Trophoblast cell (in vitro differentiated cells and primary cell): ENCODE measurements at regions not wholly inside any gene's neighbourhood (a gene's known extent, or its start where the extent isn't known, plus 50 kb on each side); places are given as distances from the start of the nearest gene placed in this dataset.

ENCODE experiments used
- DNase-seq, 2 donors: peaks; one replicate each; pipeline ENCODE4 v3.0.0-alpha.2; 2016
- H2AFZ ChIP-seq: 2 replicates; pipeline ENCODE4 v1.6.1; 2013; ENCODE audit warnings: low read length, moderate library complexity, mild to moderate bottlenecking; ENCODE audit not compliant: insufficient read depth, poor library complexity
- H2AK5ac ChIP-seq: 2 replicates; pipeline ENCODE4 v1.6.1; 2013; ENCODE audit warnings: mild to moderate bottlenecking, low read length
- H2BK120ac ChIP-seq: 2 replicates; pipeline ENCODE4 v1.6.1; 2013; ENCODE audit warnings: low read length, mild to moderate bottlenecking, moderate library complexity; ENCODE audit not compliant: insufficient read depth, poor library complexity
- H2BK12ac ChIP-seq: 2 replicates; pipeline ENCODE4 v1.6.1; 2013; ENCODE audit warnings: mild to moderate bottlenecking, low read length, moderate library complexity
- H2BK5ac ChIP-seq: 2 replicates; pipeline ENCODE4 v1.6.1; 2013; ENCODE audit warnings: low read length, low read depth, moderate library complexity, mild to moderate bottlenecking; ENCODE audit not compliant: poor library complexity
- H3K14ac ChIP-seq: 2 replicates; pipeline ENCODE4 v1.6.1; 2013; ENCODE audit warnings: mild to moderate bottlenecking, low read length
- H3K18ac ChIP-seq: 2 replicates; pipeline ENCODE4 v1.6.1; 2013; ENCODE audit warnings: mild to moderate bottlenecking, low read length
- H3K23ac ChIP-seq: 2 replicates; pipeline ENCODE4 v1.6.1; 2013; ENCODE audit warnings: low read length
- H3K27ac ChIP-seq: 2 replicates; pipeline ENCODE4 v1.5.1; 2013; ENCODE audit warnings: low read depth, mild to moderate bottlenecking, inconsistent platforms, low read length, moderate library complexity
- H3K27me3 ChIP-seq: 2 replicates; pipeline ENCODE4 v1.6.1; 2013; ENCODE audit warnings: inconsistent platforms, mild to moderate bottlenecking, low read length, moderate library complexity; ENCODE audit not compliant: insufficient read depth
- H3K36me3 ChIP-seq, 2 experiments: 1 replicate in 1 of 2; 2 replicates in 1 of 2; pipeline ENCODE4 v1.6.1; 2013; ENCODE audit warnings: low read length in 2 of 2, mild to moderate bottlenecking in 2 of 2, moderate library complexity in 1 of 2; ENCODE audit not compliant: insufficient read depth in 2 of 2, control insufficient read depth in 1 of 2
- H3K4ac ChIP-seq: 2 replicates; pipeline ENCODE4 v1.6.1; 2013; ENCODE audit warnings: low read depth, mild to moderate bottlenecking, low read length, moderate library complexity
- H3K4me1 ChIP-seq, 2 experiments: 1 replicate in 1 of 2; 2 replicates in 1 of 2; pipeline ENCODE4 v1.6.1; 2013; ENCODE audit warnings: low read length in 2 of 2, mild to moderate bottlenecking in 2 of 2, moderate library complexity in 1 of 2; ENCODE audit not compliant: insufficient read depth in 2 of 2, control insufficient read depth in 1 of 2
- H3K4me2 ChIP-seq: 2 replicates; pipeline ENCODE4 v1.6.1; 2013; ENCODE audit warnings: inconsistent platforms, mild to moderate bottlenecking, low read length, moderate library complexity
- H3K4me3 ChIP-seq: 2 replicates; pipeline ENCODE4 v1.5.1; 2013; ENCODE audit warnings: mild to moderate bottlenecking, low read depth, low read length, inconsistent platforms
- H3K79me1 ChIP-seq: one replicate; pipeline ENCODE4 v1.6.1; 2013; ENCODE audit warnings: low read length
- H3K79me2 ChIP-seq: 2 replicates; pipeline ENCODE4 v1.6.1; 2013; ENCODE audit warnings: low read length, mild to moderate bottlenecking; ENCODE audit not compliant: control insufficient read depth, insufficient read depth, poor library complexity
- H3K9ac ChIP-seq: 2 replicates; pipeline ENCODE4 v1.6.1; 2013; ENCODE audit warnings: mild to moderate bottlenecking, low read length
- H3K9me3 ChIP-seq: 2 replicates; pipeline ENCODE4 v1.6.1; 2013; ENCODE audit warnings: low read depth, mild to moderate bottlenecking, control low read depth, inconsistent platforms, low read length; ENCODE audit not compliant: insufficient read depth
- H4K12ac ChIP-seq: 2 replicates; pipeline ENCODE4 v1.6.1; 2013; ENCODE audit warnings: low read depth, mild to moderate bottlenecking, low read length, moderate library complexity
- H4K8ac ChIP-seq: 2 replicates; pipeline ENCODE4 v1.6.1; 2013; ENCODE audit warnings: low read depth, mild to moderate bottlenecking, low read length, moderate library complexity
- H4K91ac ChIP-seq: one replicate; pipeline ENCODE4 v1.6.1; 2013; ENCODE audit warnings: low read depth, mild to moderate bottlenecking, low read length, moderate library complexity
- WGBS: extraction: QIAGEN DNeasy Blood & Tissue Kit; methylation state at CpG from one replicate; pipeline ENCODE4 v1.1.7; 2013; ENCODE audit warnings: missing lambda C conversion rate; ENCODE audit not compliant: insufficient read length, insufficient coverage; ENCODE audit errors: extremely low coverage; 5-methylcytosine and 5-hydroxymethylcytosine counted together

DNA sequence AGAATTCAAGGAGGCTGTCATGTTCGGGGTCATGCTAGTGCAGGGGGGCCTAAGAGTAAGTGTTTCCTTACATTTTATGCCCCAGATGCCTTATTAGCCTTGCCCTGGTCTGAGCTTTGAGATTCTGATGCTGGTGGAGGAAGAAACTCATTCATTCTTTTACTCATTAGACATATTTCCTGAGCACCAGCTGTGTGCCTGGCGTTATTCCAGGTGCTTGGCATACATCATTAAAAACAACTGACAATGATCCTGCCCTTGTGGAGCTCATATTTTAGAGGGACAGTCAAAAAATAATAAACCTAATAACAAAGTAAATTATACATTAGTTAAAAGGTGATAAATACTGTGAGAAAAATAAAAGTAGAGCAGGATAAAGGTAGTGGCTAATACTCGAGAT lies 138.9 kb upstream of the SGCD start:
- H3K36me3 ChIP-seq: no peaks in the 10 kb centered on the region
- no peak overlapping the region for H3K23ac ChIP-seq
- H4K12ac ChIP-seq: no peak overlapping the region

DNA sequence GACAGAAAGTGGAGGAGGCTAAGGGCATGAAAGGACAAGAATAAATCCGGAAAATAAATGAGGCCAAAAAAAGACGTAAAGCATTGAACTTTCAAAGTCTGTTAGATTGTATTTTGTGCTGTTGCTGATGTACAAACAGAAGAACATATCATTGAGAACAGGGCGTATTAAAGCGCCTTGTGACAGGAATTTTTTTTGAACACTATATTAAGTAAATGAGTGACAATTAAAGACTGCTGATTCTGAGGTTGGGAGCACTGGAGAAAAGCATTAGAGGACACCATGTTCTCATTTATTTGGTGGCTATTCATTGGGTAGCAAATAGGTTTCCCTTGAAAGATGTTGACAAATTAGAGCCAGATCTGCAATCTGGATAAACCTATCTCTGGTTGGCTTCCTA lies 137.3 kb upstream of the SGCD start:
- Histone ChIP-seq H3K36me3 (no peaks in the 10 kb centered on the region), H3K14ac (no peak overlapping the region), H2AK5ac (no peak overlapping the region), H2AFZ (no peak overlapping the region), H2BK120ac (no peak overlapping the region), H3K27ac (no peak overlapping the region), H3K23ac (no peak overlapping the region), H4K12ac (no peak overlapping the region), H3K4me1 (no peaks in the 10 kb centered on the region), H3K79me1 (no peaks in the 10 kb centered on the region), H2BK12ac (no peak overlapping the region), H3K27me3 (no peaks in the 10 kb centered on the region), H2BK5ac (no peak overlapping the region), H3K4ac (no peak overlapping the region), H3K79me2 (no peaks in the 10 kb centered on the region), H3K4me3 (no peak overlapping the region), H3K9ac (no peak overlapping the region), H3K9me3 (no peaks in the 10 kb centered on the region), H3K4me2 (no peak overlapping the region), H3K18ac (no peak overlapping the region), H4K91ac (no peak overlapping the region), H4K8ac (no peak overlapping the region)
- DNase-seq: no peak
- WGBS: no CpG with 5 or more reads among the region's 4 CpGs

More for the DNA sequence above, 138.9 kb upstream of the SGCD start:
- no peak overlapping the region for H3K4me3 ChIP-seq
- H3K27ac ChIP-seq: no peak overlapping the region
- H3K27me3 ChIP-seq: no peaks in the 10 kb centered on the region
- H3K18ac ChIP-seq: no peak overlapping the region
- H3K9ac ChIP-seq: no peak overlapping the region
- no peak overlapping the region for H3K4me2 ChIP-seq
- DNase-seq: no peak
- no peak overlapping the region for H4K91ac ChIP-seq
- no peak overlapping the region for H4K8ac ChIP-seq
- H3K4ac ChIP-seq: no peak overlapping the region
- H2BK12ac ChIP-seq: no peak overlapping the region
- no peaks in the 10 kb centered on the region for H3K4me1 ChIP-seq
- no peaks in the 10 kb centered on the region for H3K79me1 ChIP-seq
- H2BK120ac ChIP-seq: no peak overlapping the region
- no peak overlapping the region for H2AFZ ChIP-seq
- H2AK5ac ChIP-seq: no peak overlapping the region
- no peak overlapping the region for H3K14ac ChIP-seq
- WGBS: no CpG with 5 or more reads among the region's 3 CpGs
- H3K9me3 ChIP-seq: no peaks in the 10 kb centered on the region
- no peaks in the 10 kb centered on the region for H3K79me2 ChIP-seq
- H2BK5ac ChIP-seq: no peak overlapping the region

DNA sequence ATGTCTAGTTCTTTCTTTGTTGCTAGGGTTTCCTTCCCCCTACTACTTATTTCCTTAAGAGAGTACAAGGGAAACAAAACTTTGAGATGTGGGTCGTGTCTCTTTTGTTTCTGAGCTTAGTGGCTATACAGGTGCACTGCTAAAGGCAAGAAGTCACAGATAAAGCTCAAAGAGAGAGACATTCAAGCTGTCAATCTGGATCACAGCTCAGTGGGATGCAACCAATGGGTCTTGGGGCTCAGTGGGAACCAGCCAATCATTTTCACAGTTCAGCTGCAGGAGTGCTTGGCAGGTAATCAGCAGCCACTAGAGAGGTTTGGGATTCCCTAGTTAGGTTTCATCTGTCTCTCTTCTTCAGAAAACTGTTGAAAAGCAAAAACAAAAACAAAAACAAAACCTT lies 135.4 kb upstream of the SGCD start:
- Histone ChIP-seq H3K36me3 (no peaks in the 10 kb centered on the region), H3K79me1 (no peaks in the 10 kb centered on the region), H3K4me3 (no peak overlapping the region), H2AFZ (no peak overlapping the region), H2BK120ac (no peak overlapping the region), H4K91ac (no peak overlapping the region), H4K8ac (no peak overlapping the region), H2BK12ac (no peak overlapping the region), H3K79me2 (no peaks in the 10 kb centered on the region), H3K4me1 (no peaks in the 10 kb centered on the region), H3K18ac (no peak overlapping the region), H2AK5ac (no peak overlapping the region), H3K9ac (no peak overlapping the region), H4K12ac (no peak overlapping the region), H3K9me3 (no peaks in the 10 kb centered on the region), H3K14ac (no peak overlapping the region), H2BK5ac (no peak overlapping the region), H3K4ac (no peak overlapping the region), H3K4me2 (no peak overlapping the region), H3K27me3 (no peaks in the 10 kb centered on the region), H3K23ac (no peak overlapping the region), H3K27ac (no peak overlapping the region)
- no CpG with 5 or more reads among the region's 1 CpG for WGBS
- no peak for DNase-seq

DNA sequence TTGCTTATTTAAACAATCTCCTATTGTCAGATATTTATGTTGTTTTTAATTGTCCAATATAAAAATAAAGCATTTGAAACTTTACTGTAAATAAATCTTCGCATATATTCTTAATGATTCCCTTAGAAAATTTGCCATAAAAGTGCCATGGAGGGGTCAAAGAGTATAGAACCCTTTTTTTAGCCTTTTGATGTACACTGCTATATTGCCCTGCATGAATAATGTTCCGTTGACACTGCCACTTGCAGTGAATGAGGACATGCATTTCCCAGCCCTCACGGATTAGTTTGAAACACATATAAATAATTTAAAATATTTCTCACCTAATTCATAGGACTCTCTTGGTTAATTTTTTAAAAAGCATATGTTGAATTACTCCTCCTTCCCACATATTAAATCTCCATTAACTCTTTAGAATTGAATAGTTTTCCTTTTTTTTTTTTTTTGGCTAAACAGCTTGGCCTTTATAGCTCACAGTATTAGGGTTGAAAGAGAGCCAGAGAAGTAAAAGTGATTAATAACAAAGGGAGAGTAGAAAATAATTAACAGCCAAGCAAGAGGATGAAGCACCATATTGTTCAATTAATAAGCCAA lies 129.8 kb upstream of the SGCD start:
- Histone ChIP-seq H3K27ac (no peak overlapping the region), H3K4me1 (no peaks in the 10 kb centered on the region), H2BK12ac (no peak overlapping the region), H3K14ac (no peak overlapping the region), H3K4me3 (no peak overlapping the region), H3K9ac (no peak overlapping the region), H3K4ac (no peak overlapping the region), H3K18ac (no peak overlapping the region), H3K9me3 (no peaks in the 10 kb centered on the region), H3K79me1 (no peaks in the 10 kb centered on the region), H2BK5ac (no peak overlapping the region), H3K36me3 (no peaks in the 10 kb centered on the region), H2BK120ac (no peak overlapping the region), H4K91ac (no peak overlapping the region), H2AK5ac (no peak overlapping the region), H4K8ac (no peak overlapping the region), H3K27me3 (no peaks in the 10 kb centered on the region), H3K23ac (no peak overlapping the region), H3K79me2 (no peaks in the 10 kb centered on the region), H3K4me2 (no peak overlapping the region), H4K12ac (no peak overlapping the region), H2AFZ (no peak overlapping the region)
- no CpG with 5 or more reads among the region's 3 CpGs for WGBS
- DNase-seq: no peak
